SK-N-SH (cell line): ENCODE measurements at regions not wholly inside any gene's neighbourhood (a gene's known extent, or its start where the extent isn't known, plus 50 kb on each side); places are given as distances from the start of the nearest gene placed in this dataset.

Experiments used
- CTCF ChIA-PET: fragments of 300-600, 350-600 bp; formaldehyde crosslinking; extraction: SDS; loops from one replicate; lab custom pipeline; 2021; lab: Yijun Ruan, JAX
- POLR2A ChIA-PET: fragments of 350-600 bp; sonication (Branson Sonifier 250); formaldehyde crosslinking; extraction: SDS; loops from one replicate; lab custom pipeline; 2020; ENCODE audit warnings: antibody characterized with exemption, inconsistent platforms; lab: Yijun Ruan, JAX
- DNase-seq: peaks from one replicate; pipeline ENCODE4 v3.0.0; 2012
- H2AFZ ChIP-seq: fragments of 200-600 bp; sonication (generic); 2 replicates; pipeline ENCODE4 v1.8.1; 2016; ENCODE audit warnings: antibody characterized with exemption, mild to moderate bottlenecking, low read depth
- H3F3A ChIP-seq: fragments of 200-600 bp; sonication (generic); replicated peaks from 2 replicates; pipeline ENCODE3; 2016; ENCODE audit warnings: antibody characterized with exemption, mild to moderate bottlenecking; ENCODE audit not compliant: insufficient read depth
- H3K27ac ChIP-seq, 2 experiments: fragments of 200-500 bp in 1 of 2; fragments of 200-600 bp in 1 of 2; sonication (Bioruptor generic) in 1 of 2; sonication (generic), shearing (Covaris generic) in 1 of 2; 2 replicates each; pipeline versions ENCODE4 v1.5.1 to v1.6.1; 2014 to 2016; ENCODE audit warnings: low read depth in 2 of 2, inconsistent platforms in 1 of 2, low read length in 1 of 2, mild to moderate bottlenecking in 1 of 2, mixed read lengths in 1 of 2
- H3K27me3 ChIP-seq: fragments of 200-600 bp; sonication (generic), shearing (Covaris generic); 2 replicates; pipeline ENCODE4 v1.6.1; 2016; ENCODE audit warnings: mixed run types; ENCODE audit not compliant: insufficient read depth
- H3K36me3 ChIP-seq, 2 experiments: fragments of 200-500 bp in 1 of 2; fragments of 200-600 bp in 1 of 2; sonication (Bioruptor generic) in 1 of 2; sonication (generic) in 1 of 2; replicated peaks in 1 of 2; 2 replicates each; pipeline versions ENCODE3 to v1.5.1; 2014 to 2016; ENCODE audit warnings: low read length in 1 of 2, mild to moderate bottlenecking in 1 of 2; ENCODE audit not compliant: insufficient read depth in 2 of 2, control insufficient read depth in 1 of 2
- H3K4me1 ChIP-seq, 2 experiments: fragments of 200-500 bp in 1 of 2; fragments of 200-600 bp in 1 of 2; sonication (Bioruptor generic) in 1 of 2; sonication (generic), shearing (Covaris generic) in 1 of 2; 2 replicates each; pipeline versions ENCODE4 v1.5.1 to v1.6.1; 2014 to 2016; ENCODE audit warnings: low read depth in 1 of 2, low read length in 1 of 2, mixed run types in 1 of 2; ENCODE audit not compliant: insufficient read depth in 2 of 2, control insufficient read depth in 1 of 2
- H3K4me2 ChIP-seq: fragments of 200-600 bp; sonication (generic), shearing (Covaris generic); 2 replicates; pipeline ENCODE4 v1.6.1; 2017; ENCODE audit warnings: mixed run types
- H3K4me3 ChIP-seq, 2 experiments: fragments of 200-500 bp in 1 of 2; fragments of 200-600 bp in 1 of 2; sonication (Bioruptor generic) in 1 of 2; sonication (generic), shearing (Covaris generic) in 1 of 2; 2 replicates each; pipeline versions ENCODE4 v1.5.1 to v1.8.1; 2014 to 2016; ENCODE audit warnings: low read depth in 2 of 2, inconsistent platforms in 1 of 2, low read length in 1 of 2, mild to moderate bottlenecking in 1 of 2, mixed read lengths in 1 of 2, moderate library complexity in 1 of 2
- H3K79me2 ChIP-seq: fragments of 200-600 bp; sonication (generic); 2 replicates; pipeline ENCODE4 v1.8.1; 2017; ENCODE audit warnings: mild to moderate bottlenecking; ENCODE audit not compliant: insufficient read depth
- H3K9ac ChIP-seq: fragments of 200-600 bp; sonication (generic); 2 replicates; pipeline ENCODE4 v1.6.1; 2017; ENCODE audit warnings: mixed run types
- H3K9me2 ChIP-seq: fragments of 200-600 bp; sonication (generic); 2 replicates; pipeline ENCODE4 v1.6.1; 2017; ENCODE audit warnings: mixed run types
- H3K9me3 ChIP-seq: fragments of 200-600 bp; sonication (generic); 2 replicates; pipeline ENCODE4 v1.6.1; 2017; ENCODE audit warnings: mixed run types, mild to moderate bottlenecking, moderate library complexity
- H4K20me1 ChIP-seq: fragments of 200-600 bp; sonication (generic); 2 replicates; pipeline ENCODE4 v1.6.1; 2017; ENCODE audit warnings: mild to moderate bottlenecking, mixed run types; ENCODE audit not compliant: insufficient read depth
- CHD2 ChIP-seq: fragments of 150-350 bp; IDR thresholded peaks from 2 replicates; pipeline ENCODE4 v1.6.1; 2018; ENCODE audit warnings: low read length; ENCODE audit not compliant: partially characterized antibody
- ELF1 ChIP-seq: IDR thresholded peaks from 2 replicates; pipeline ENCODE4 v1.4.0; 2012
- EP300 ChIP-seq, 2 experiments: IDR thresholded peaks; 2 replicates each; pipeline versions ENCODE4 v1.4.0 to v1.6.1; 2012; ENCODE audit warnings: borderline replicate concordance in 1 of 2, low read depth in 1 of 2, low read length in 1 of 2
- EZH2phosphoT487 ChIP-seq: fragments of 200-600 bp; sonication (generic); IDR thresholded peaks from 2 replicates; pipeline ENCODE4 v1.6.1; 2017; ENCODE audit warnings: low read depth, mixed run types, mild to moderate bottlenecking, antibody characterized with exemption, moderate library complexity, borderline replicate concordance
- FOSL2 ChIP-seq: IDR thresholded peaks from 2 replicates; pipeline ENCODE4 v1.4.0; 2012; ENCODE audit warnings: low read depth, mild to moderate bottlenecking, moderate library complexity, borderline replicate concordance
- FOXJ3 ChIP-seq: sonication (generic); formaldehyde crosslinking; IDR thresholded peaks from 2 replicates; pipeline ENCODE4 v1.5.1; 2020; ENCODE audit warnings: mild to moderate bottlenecking, missing genetic modification reagents
- FOXM1 ChIP-seq: IDR thresholded peaks from 2 replicates; pipeline ENCODE4 v1.4.0; 2012; ENCODE audit warnings: low read depth, mild to moderate bottlenecking
- GABPA ChIP-seq: IDR thresholded peaks from 2 replicates; pipeline ENCODE4 v1.4.0; 2012; ENCODE audit warnings: low read depth, mild to moderate bottlenecking
- GATA2 ChIP-seq: sonication (generic); formaldehyde crosslinking; IDR thresholded peaks from 2 replicates; pipeline ENCODE4 v1.5.0; 2020; ENCODE audit warnings: mild to moderate bottlenecking, missing genetic modification reagents
- IRF3 ChIP-seq: fragments of 150-350 bp; IDR thresholded peaks from 2 replicates; pipeline ENCODE4 v1.6.1; 2016; ENCODE audit warnings: mild to moderate bottlenecking, low read depth, low read length
- NFIC ChIP-seq: IDR thresholded peaks from 2 replicates; pipeline ENCODE4 v1.4.0; 2012; ENCODE audit warnings: borderline replicate concordance
- PBX3 ChIP-seq: IDR thresholded peaks from 2 replicates; pipeline ENCODE4; 2012
- POLR2AphosphoS5 ChIP-seq: IDR thresholded peaks from 2 replicates; pipeline ENCODE4 v1.6.1; 2012; ENCODE audit warnings: low read depth, low read length
- REST ChIP-seq: IDR thresholded peaks from 2 replicates; pipeline ENCODE4 v1.6.1; 2012; ENCODE audit warnings: mild to moderate bottlenecking, low read depth, low read length, moderate library complexity
- RFX5 ChIP-seq: IDR thresholded peaks from 2 replicates; pipeline ENCODE4 v1.6.1; 2012; ENCODE audit warnings: mild to moderate bottlenecking, improper control_type of control experiment, low read length
- RXRA ChIP-seq: IDR thresholded peaks from 2 replicates; pipeline ENCODE4 v1.4.0; 2012; ENCODE audit warnings: low read depth, mild to moderate bottlenecking, borderline replicate concordance
- SMC3 ChIP-seq: IDR thresholded peaks from 2 replicates; pipeline ENCODE4 v1.6.1; 2012; ENCODE audit warnings: low read depth, low read length, improper control_type of control experiment
- TAF1 ChIP-seq: IDR thresholded peaks from 2 replicates; pipeline ENCODE4 v1.6.1; 2012; ENCODE audit warnings: low read depth, mild to moderate bottlenecking, low read length, moderate library complexity, borderline replicate concordance
- TCF12 ChIP-seq: IDR thresholded peaks from 2 replicates; pipeline ENCODE4 v1.4.0; 2012
- TEAD4 ChIP-seq: IDR thresholded peaks from 2 replicates; pipeline ENCODE4 v1.4.0; 2012; ENCODE audit warnings: mild to moderate bottlenecking, borderline replicate concordance; ENCODE audit not compliant: insufficient read depth
- USF1 ChIP-seq: IDR thresholded peaks from 2 replicates; pipeline ENCODE4 v1.4.0; 2012; ENCODE audit warnings: low read depth, borderline replicate concordance
- USF2 ChIP-seq: fragments of 150-350 bp; IDR thresholded peaks from 2 replicates; pipeline ENCODE4 v1.6.1; 2017; ENCODE audit warnings: antibody characterized with exemption, low read length, low read depth, borderline replicate concordance
- WGBS: methylation state at CpG from one replicate; pipeline ENCODE4 v1.1.6; 2017; ENCODE audit warnings: low lambda C conversion rate; 5-methylcytosine and 5-hydroxymethylcytosine counted together
- TF ChIP-seq, protein P1 (sequence below): IDR thresholded peaks from 2 replicates; pipeline ENCODE4 v1.4.0; 2012; ENCODE audit warnings: low read depth

GRCh38 chr1:173330149-173330951, 123.2 kb upstream of the TNFSF4 start:
- H3K27ac ChIP-seq = peak overlapping the region; percentile 46 to 72; a peak in 3 of 4 replicates
- 95% methylated on average over 3 of the region's 3 CpGs for WGBS
- POLR2A ChIA-PET = no interaction called here
- H3K9me2 ChIP-seq = no peaks in the 10 kb centered on the region
- H3K4me2 ChIP-seq = peak overlapping the region; percentile 51
- no peak overlapping the region for H3K4me3 ChIP-seq
- no peaks in the 10 kb centered on the region for H3K27me3 ChIP-seq
- no peaks in the 10 kb centered on the region for H3K36me3 ChIP-seq
- peaks cover 0 to 12% of the 10 kb centered on the region in 2 experiments; a peak in 2 of 4 replicates for H3K4me1 ChIP-seq
- H3K79me2 ChIP-seq = no peaks in the 10 kb centered on the region
- H3F3A ChIP-seq = peaks cover 8% of the 10 kb centered on the region
- no peak for DNase-seq
- no peaks in the 10 kb centered on the region for H4K20me1 ChIP-seq
- no peak overlapping the region for H2AFZ ChIP-seq
- CTCF ChIA-PET = no interaction called here
- H3K9me3 ChIP-seq = no peaks in the 10 kb centered on the region; the same call in 1 of the 2 replicates
- no peak overlapping the region for H3K9ac ChIP-seq
- TF ChIP-seq FOXJ3 (no peak), ELF1 (no peak), PBX3 (peak; percentile 73), NFIC (peak; percentile 90), RFX5 (no peak), EZH2phosphoT487 (no peak), FOSL2 (peak; percentile 71; the same call in 1 of the 2 replicates), RXRA (peak; percentile 56; the same call in 1 of the 2 replicates), REST (no peak), POLR2AphosphoS5 (peak; percentile 57; the same call in 1 of the 2 replicates), TAF1 (no peak), USF2 (no peak), IRF3 (no peak), TCF12 (peak; percentile 94), SMC3 (no peak), GABPA (no peak), CHD2 (no peak), USF1 (no peak), FOXM1 (0 out of 2 replicates have a peak, but pooled peaks have one; percentile 22), GATA2 (CRISPR knock-in tag) (no peak), EP300 (IDR thresholded peaks at IDR 0.05; ENCODE audit: borderline replicate concordance in 1 of 2, low read depth in 1 of 2, low read length in 1 of 2) (peak in 1 of 2 experiments; percentile 80; a peak in 2 of 4 replicates), TEAD4 (no peak)
- TF ChIP-seq, protein P1, sequence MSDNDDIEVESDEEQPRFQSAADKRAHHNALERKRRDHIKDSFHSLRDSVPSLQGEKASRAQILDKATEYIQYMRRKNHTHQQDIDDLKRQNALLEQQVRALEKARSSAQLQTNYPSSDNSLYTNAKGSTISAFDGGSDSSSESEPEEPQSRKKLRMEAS = no peak
